ENCODE measurements at regions not wholly inside any gene's neighbourhood (a gene's known extent, or its start where the extent isn't known, plus 50 kb on each side); places are given as distances from the start of the nearest gene placed in this dataset.

GRCh38 chr22:48718818-48719500 is 1108.7 kb downstream of the BRD1 start:
- no peak for TF ChIP-seq GATA3 (IDR thresholded peaks at IDR 0.05; ENCODE audit: low read depth, low read length)
- TF ChIP-seq GATA2 (IDR thresholded peaks at IDR 0.05; ENCODE audit: low read depth, low read length): no peak
